Effector memory CD4-positive, alpha-beta T cell (primary cell): ENCODE measurements at regions not wholly inside any gene's neighbourhood (a gene's known extent, or its start where the extent isn't known, plus 50 kb on each side); places are given as distances from the start of the nearest gene placed in this dataset.

ENCODE experiments used
- DNase-seq, 3 donors: peaks; one replicate each; pipeline ENCODE4 v3.0.0-alpha.2; 2020
- H3K27ac ChIP-seq: 2 replicates; pipeline ENCODE4 v1.7.0; 2013; ENCODE audit warnings: mild to moderate bottlenecking, low read length, moderate library complexity; ENCODE audit not compliant: insufficient read depth, poor library complexity, severe bottlenecking
- H3K27me3 ChIP-seq: replicated peaks from 2 replicates; pipeline ENCODE4 v1.7.0; 2013; ENCODE audit warnings: mild to moderate bottlenecking, low read length; ENCODE audit not compliant: insufficient read depth, control insufficient read depth, poor library complexity, severe bottlenecking
- H3K36me3 ChIP-seq: 2 replicates; pipeline ENCODE4 v1.7.0; 2013; ENCODE audit warnings: mild to moderate bottlenecking, low read length, moderate library complexity; ENCODE audit not compliant: control insufficient read depth, insufficient read depth
- H3K4me1 ChIP-seq: 2 replicates; pipeline ENCODE4 v1.7.0; 2013; ENCODE audit warnings: low read length, mild to moderate bottlenecking; ENCODE audit not compliant: control insufficient read depth, insufficient read depth, poor library complexity, severe bottlenecking
- H3K4me3 ChIP-seq: 2 replicates; pipeline ENCODE4 v1.7.0; 2013; ENCODE audit warnings: low read length, low read depth, mild to moderate bottlenecking; ENCODE audit not compliant: insufficient read depth, poor library complexity, severe bottlenecking
- H3K9me3 ChIP-seq: 2 replicates; pipeline ENCODE4 v1.7.0; 2013; ENCODE audit warnings: mild to moderate bottlenecking, low read length, moderate library complexity; ENCODE audit not compliant: control insufficient read depth

GRCh38 chr4:27140486-27140885 is 279.8 kb downstream of the STIM2 start:
- Histone ChIP-seq H3K4me3 (no peak overlapping the region), H3K27me3 (no peaks in the 10 kb centered on the region), H3K36me3 (no peaks in the 10 kb centered on the region), H3K4me1 (no peaks in the 10 kb centered on the region), H3K9me3 (no peaks in the 10 kb centered on the region), H3K27ac (no peak overlapping the region)
- no peak for DNase-seq

GRCh38 chr4:27141530-27141929 is 280.9 kb downstream of the STIM2 start:
- Histone ChIP-seq H3K36me3 (no peaks in the 10 kb centered on the region), H3K27ac (no peak overlapping the region), H3K9me3 (no peaks in the 10 kb centered on the region), H3K4me1 (no peaks in the 10 kb centered on the region), H3K4me3 (no peak overlapping the region), H3K27me3 (no peaks in the 10 kb centered on the region)
- DNase-seq, result no peak

- H3K27ac ChIP-seq, result no peak overlapping the region
- DNase-seq, result no peak
- no peaks in the 10 kb centered on the region for H3K4me1 ChIP-seq
- H3K4me3 ChIP-seq, result no peak overlapping the region
- H3K27me3 ChIP-seq, result no peaks in the 10 kb centered on the region
- H3K9me3 ChIP-seq, result no peaks in the 10 kb centered on the region
- H3K36me3 ChIP-seq, result no peaks in the 10 kb centered on the region
Measured at GRCh38 chr4:27142841-27143240, 282.2 kb downstream of the STIM2 start.

GRCh38 chr4:27145597-27145996 is 285.0 kb downstream of the STIM2 start:
- H3K27me3 ChIP-seq, result no peaks in the 10 kb centered on the region
- H3K4me1 ChIP-seq, result no peaks in the 10 kb centered on the region
- no peak overlapping the region for H3K27ac ChIP-seq
- H3K9me3 ChIP-seq, result no peaks in the 10 kb centered on the region
- no peak overlapping the region for H3K4me3 ChIP-seq
- DNase-seq, result no peak
- no peaks in the 10 kb centered on the region for H3K36me3 ChIP-seq

- no peaks in the 10 kb centered on the region for H3K27me3 ChIP-seq
- H3K27ac ChIP-seq, result no peak overlapping the region
- H3K4me1 ChIP-seq, result no peaks in the 10 kb centered on the region
- H3K9me3 ChIP-seq, result no peaks in the 10 kb centered on the region
- DNase-seq, result no peak
- no peaks in the 10 kb centered on the region for H3K36me3 ChIP-seq
- no peak overlapping the region for H3K4me3 ChIP-seq
Measured at GRCh38 chr4:27148211-27148895, 287.7 kb downstream of the STIM2 start.

- Histone ChIP-seq H3K27ac (no peak overlapping the region), H3K4me1 (no peaks in the 10 kb centered on the region), H3K36me3 (no peaks in the 10 kb centered on the region), H3K4me3 (no peak overlapping the region), H3K27me3 (no peaks in the 10 kb centered on the region), H3K9me3 (no peaks in the 10 kb centered on the region)
- no peak for DNase-seq
Measured at GRCh38 chr4:27149541-27150212, 289.0 kb downstream of the STIM2 start.

GRCh38 chr4:27152703-27153102 is 292.1 kb downstream of the STIM2 start:
- no peaks in the 10 kb centered on the region for H3K36me3 ChIP-seq
- H3K4me3 ChIP-seq, result no peak overlapping the region
- no peaks in the 10 kb centered on the region for H3K4me1 ChIP-seq
- H3K27me3 ChIP-seq, result no peaks in the 10 kb centered on the region
- DNase-seq, result no peak
- no peak overlapping the region for H3K27ac ChIP-seq
- H3K9me3 ChIP-seq, result no peaks in the 10 kb centered on the region

- DNase-seq, result no peak
- no peaks in the 10 kb centered on the region for H3K27me3 ChIP-seq
- H3K36me3 ChIP-seq, result no peaks in the 10 kb centered on the region
- H3K27ac ChIP-seq, result no peak overlapping the region
- H3K9me3 ChIP-seq, result no peaks in the 10 kb centered on the region
- H3K4me1 ChIP-seq, result no peaks in the 10 kb centered on the region
- no peak overlapping the region for H3K4me3 ChIP-seq
Measured at GRCh38 chr4:27154706-27155105, 294.1 kb downstream of the STIM2 start.

- no peaks in the 10 kb centered on the region for H3K27me3 ChIP-seq
- no peaks in the 10 kb centered on the region for H3K36me3 ChIP-seq
- H3K27ac ChIP-seq, result no peak overlapping the region
- no peaks in the 10 kb centered on the region for H3K4me1 ChIP-seq
- no peaks in the 10 kb centered on the region for H3K9me3 ChIP-seq
- DNase-seq, result no peak
- no peak overlapping the region for H3K4me3 ChIP-seq
Measured at GRCh38 chr4:27161191-27161590, 300.6 kb downstream of the STIM2 start.

GRCh38 chr4:27168783-27169182 is 308.1 kb downstream of the STIM2 start:
- no peaks in the 10 kb centered on the region for H3K9me3 ChIP-seq
- no peak overlapping the region for H3K27ac ChIP-seq
- H3K4me1 ChIP-seq, result no peaks in the 10 kb centered on the region
- no peak for DNase-seq
- H3K4me3 ChIP-seq, result no peak overlapping the region
- no peaks in the 10 kb centered on the region for H3K36me3 ChIP-seq
- no peaks in the 10 kb centered on the region for H3K27me3 ChIP-seq
